ACC112 (cell line): ENCODE measurements at regions not wholly inside any gene's neighbourhood (a gene's known extent, or its start where the extent isn't known, plus 50 kb on each side); places are given as distances from the start of the nearest gene placed in this dataset.

Source experiments
- H2AFZ ChIP-seq: fragments of 200-600 bp; sonication (generic); one replicate; pipeline ENCODE4 v1.6.0; 2017; ENCODE audit warnings: antibody characterized with exemption, low read length; ENCODE audit not compliant: unreplicated experiment
- H3K27ac ChIP-seq: fragments of 200-600 bp; sonication (generic); 2 replicates; pipeline ENCODE4 v1.5.1; 2014; ENCODE audit warnings: low read depth, mild to moderate bottlenecking, antibody characterized with exemption, low read length, moderate library complexity
- H3K27me3 ChIP-seq: fragments of 200-600 bp; sonication (generic); 2 replicates; pipeline ENCODE4 v1.6.1; 2014; ENCODE audit warnings: mild to moderate bottlenecking, antibody characterized with exemption, low read length, moderate library complexity, mixed read lengths; ENCODE audit not compliant: insufficient read depth
- H3K36me3 ChIP-seq: fragments of 200-600 bp; sonication (generic); 2 replicates; pipeline ENCODE4 v1.6.1; 2016; ENCODE audit warnings: mild to moderate bottlenecking, antibody characterized with exemption, low read length, moderate library complexity, mixed read lengths; ENCODE audit not compliant: insufficient read depth
- H3K4me1 ChIP-seq: fragments of 200-600 bp; sonication (generic); one replicate; pipeline ENCODE4 v1.6.1; 2016; ENCODE audit warnings: low read length, mixed read lengths; ENCODE audit not compliant: insufficient read depth, unreplicated experiment, control insufficient read depth
- H3K4me3 ChIP-seq: fragments of 200-600 bp; sonication (generic); 2 replicates; pipeline ENCODE4 v1.5.1; 2014; ENCODE audit warnings: mild to moderate bottlenecking, low read depth, low read length
- H3K79me2 ChIP-seq: fragments of 200-600 bp; sonication (generic); one replicate; pipeline ENCODE4 v1.6.0; 2016; ENCODE audit warnings: low read length; ENCODE audit not compliant: control insufficient read depth, unreplicated experiment, insufficient read depth

DNA sequence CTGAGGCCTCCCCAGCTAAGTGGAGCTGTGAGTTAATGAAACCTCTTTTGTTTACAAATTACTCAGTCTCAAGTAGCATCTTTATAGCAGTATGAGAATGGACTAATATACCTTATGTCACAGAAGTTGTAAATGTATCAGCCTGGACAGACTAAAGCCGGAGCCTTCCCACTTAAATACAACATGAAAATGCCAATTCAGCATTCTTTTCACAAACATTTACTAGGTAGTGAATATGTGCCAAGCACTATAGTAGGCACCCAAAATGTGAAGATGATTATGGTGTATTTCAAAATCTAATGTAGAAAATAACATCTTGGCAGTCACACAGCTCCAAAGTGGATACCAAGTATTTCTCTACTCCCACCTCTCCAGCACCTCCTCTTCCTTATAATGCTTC lies 693.0 kb downstream of the KCNJ2 start:
- Histone ChIP-seq H3K4me3 (no peak overlapping the region), H3K27ac (no peak overlapping the region), H2AFZ (no peak overlapping the region), H3K36me3 (no peaks in the 10 kb centered on the region), H3K27me3 (no peaks in the 10 kb centered on the region), H3K79me2 (no peaks in the 10 kb centered on the region), H3K4me1 (peaks cover 7% of the 10 kb centered on the region)

DNA sequence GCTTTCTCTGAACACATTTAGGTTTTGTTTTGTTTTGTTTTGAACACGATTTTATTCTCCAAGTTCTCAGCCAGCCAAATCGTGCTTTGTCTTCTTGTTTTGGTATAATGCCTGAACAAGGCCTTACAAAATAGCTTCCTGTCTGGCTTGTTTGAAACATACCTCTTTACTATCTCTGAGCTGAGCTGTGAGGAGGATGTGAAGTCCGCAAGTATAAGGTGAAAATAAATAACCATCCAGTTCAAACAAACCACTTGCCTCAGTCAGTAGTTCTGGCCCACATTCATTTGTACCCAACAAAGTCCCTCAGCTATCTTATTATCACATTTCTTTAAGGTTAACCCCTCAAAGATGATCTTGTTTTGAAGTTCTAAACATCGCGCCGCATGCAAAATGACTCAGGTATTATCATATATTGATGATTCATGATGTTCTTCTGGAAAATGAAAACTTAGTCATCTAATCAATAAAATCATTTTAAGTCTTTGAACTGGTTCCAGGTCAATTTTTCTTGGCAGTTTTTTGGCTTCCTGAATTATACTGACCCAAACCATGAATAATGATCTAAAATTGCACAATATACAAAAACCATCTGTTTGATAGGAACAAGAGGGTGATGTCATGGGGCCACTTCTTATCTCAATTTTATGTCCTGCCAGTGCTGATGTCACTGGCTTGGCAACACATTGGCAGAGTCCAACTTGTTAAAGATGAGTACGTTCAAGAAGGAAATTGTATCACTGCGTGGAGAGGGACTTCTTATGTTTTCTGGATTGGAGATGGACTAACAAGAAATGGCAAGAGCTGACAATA lies 694.3 kb downstream of the KCNJ2 start:
- peaks cover 7% of the 10 kb centered on the region for H3K4me1 ChIP-seq
- peak overlapping the region; percentile 57 for H2AFZ ChIP-seq
- H3K27ac ChIP-seq = peak overlapping the region; percentile 66
- H3K4me3 ChIP-seq = no peak overlapping the region
- no peaks in the 10 kb centered on the region for H3K27me3 ChIP-seq
- no peaks in the 10 kb centered on the region for H3K36me3 ChIP-seq
- no peaks in the 10 kb centered on the region for H3K79me2 ChIP-seq

DNA sequence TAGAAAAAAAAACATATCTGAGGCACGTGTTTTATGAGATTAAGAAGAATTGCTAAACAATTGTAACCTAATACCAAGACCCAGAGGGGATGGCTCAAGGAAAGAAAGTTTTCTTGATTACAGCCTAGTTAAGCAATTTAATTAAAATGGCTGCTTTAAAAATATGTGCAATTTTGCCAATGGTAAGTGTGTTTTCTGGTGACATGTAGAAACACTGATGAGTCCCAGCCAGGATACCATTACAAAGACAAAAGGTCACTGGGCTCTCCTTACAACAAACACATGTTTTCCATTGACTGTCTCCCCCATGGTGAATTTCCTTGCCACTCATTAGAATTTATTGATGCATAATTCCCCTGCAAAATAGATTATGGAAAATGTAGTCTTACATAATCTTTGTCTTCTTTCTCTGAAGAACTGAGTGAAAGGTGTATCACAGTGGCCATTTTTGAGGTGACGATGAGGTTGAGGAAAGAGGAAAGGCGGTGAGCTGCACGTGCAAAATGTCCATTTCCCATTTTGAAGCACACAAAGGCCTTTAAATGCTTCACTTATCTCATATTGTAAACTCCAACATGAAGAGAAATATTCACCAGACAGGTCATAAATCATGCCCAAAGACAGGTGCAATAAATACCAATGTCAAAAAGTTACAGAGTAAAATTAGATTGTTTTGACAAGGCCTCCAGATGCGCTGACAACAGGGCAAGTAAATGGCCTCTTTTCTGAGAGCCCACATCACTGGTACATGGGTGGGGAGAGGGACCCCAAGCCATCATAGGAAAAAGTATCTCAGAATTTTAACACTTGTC lies 696.9 kb downstream of the KCNJ2 start:
- H3K27ac ChIP-seq = no peak overlapping the region
- H3K4me3 ChIP-seq = no peak overlapping the region
- no peaks in the 10 kb centered on the region for H3K36me3 ChIP-seq
- H2AFZ ChIP-seq = no peak overlapping the region
- H3K4me1 ChIP-seq = peaks cover 7% of the 10 kb centered on the region
- H3K79me2 ChIP-seq = no peaks in the 10 kb centered on the region
- H3K27me3 ChIP-seq = no peaks in the 10 kb centered on the region

DNA sequence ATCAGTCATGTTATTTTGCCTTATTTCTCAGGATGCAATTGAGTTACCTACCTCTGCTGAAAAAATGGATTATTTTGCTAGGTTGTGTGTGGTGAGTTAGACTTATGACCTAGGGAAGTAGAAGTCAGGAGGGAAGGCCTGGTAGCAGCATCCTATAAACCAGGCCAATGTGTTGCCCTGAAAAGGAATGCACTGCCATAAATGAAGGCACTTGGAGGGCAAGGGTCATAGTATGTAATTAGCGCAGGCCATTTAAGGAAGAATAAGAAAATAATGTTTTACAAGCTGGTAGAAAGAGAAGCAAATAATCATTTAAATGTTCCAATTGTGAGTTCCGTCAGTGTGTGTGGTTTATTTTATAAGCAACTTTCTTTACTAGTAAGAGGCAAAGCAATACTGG lies 698.8 kb downstream of the KCNJ2 start:
- Histone ChIP-seq H3K27ac (no peak overlapping the region), H3K27me3 (no peaks in the 10 kb centered on the region)

DNA sequence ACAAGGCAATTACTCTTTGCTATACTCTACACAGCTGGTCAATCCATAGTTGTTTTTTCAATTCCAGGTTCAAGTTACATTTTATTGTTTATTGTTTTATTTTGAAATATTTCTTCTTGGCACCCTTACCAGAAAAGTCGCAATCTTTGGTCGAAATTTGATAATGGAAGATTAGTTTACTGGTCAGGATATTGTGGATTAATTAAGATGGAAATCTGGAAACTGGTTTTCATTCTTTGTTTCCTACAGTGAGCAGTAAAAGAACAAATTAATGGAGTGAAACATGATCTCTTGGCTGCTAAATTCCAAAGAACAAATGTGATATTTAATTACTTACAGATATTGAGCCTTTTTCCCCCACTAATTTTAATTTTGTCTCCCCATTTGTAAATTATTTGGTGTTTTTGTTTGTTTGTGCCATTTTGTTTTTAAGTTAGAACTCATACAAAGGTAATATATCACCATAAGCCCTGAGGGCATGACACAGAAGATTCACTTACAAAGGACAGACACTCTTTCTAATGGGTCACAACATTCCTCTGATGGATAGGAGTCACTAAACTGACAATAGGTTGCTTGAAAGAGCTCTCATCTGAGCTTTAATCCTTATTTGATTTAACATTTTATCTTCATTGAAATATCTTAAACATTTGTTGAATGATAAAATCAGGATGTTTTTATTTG lies 700.2 kb downstream of the KCNJ2 start:
- no peaks in the 10 kb centered on the region for H3K27me3 ChIP-seq
- H3K36me3 ChIP-seq = no peaks in the 10 kb centered on the region
- H3K4me3 ChIP-seq = no peak overlapping the region
- no peaks in the 10 kb centered on the region for H3K79me2 ChIP-seq
- H3K4me1 ChIP-seq = peaks cover 3% of the 10 kb centered on the region
- H2AFZ ChIP-seq = no peak overlapping the region
- no peak overlapping the region for H3K27ac ChIP-seq

More for the DNA sequence above, 698.8 kb downstream of the KCNJ2 start:
- Histone ChIP-seq H2AFZ (no peak overlapping the region), H3K4me3 (no peak overlapping the region), H3K4me1 (peaks cover 10% of the 10 kb centered on the region), H3K79me2 (no peaks in the 10 kb centered on the region), H3K36me3 (no peaks in the 10 kb centered on the region)

DNA sequence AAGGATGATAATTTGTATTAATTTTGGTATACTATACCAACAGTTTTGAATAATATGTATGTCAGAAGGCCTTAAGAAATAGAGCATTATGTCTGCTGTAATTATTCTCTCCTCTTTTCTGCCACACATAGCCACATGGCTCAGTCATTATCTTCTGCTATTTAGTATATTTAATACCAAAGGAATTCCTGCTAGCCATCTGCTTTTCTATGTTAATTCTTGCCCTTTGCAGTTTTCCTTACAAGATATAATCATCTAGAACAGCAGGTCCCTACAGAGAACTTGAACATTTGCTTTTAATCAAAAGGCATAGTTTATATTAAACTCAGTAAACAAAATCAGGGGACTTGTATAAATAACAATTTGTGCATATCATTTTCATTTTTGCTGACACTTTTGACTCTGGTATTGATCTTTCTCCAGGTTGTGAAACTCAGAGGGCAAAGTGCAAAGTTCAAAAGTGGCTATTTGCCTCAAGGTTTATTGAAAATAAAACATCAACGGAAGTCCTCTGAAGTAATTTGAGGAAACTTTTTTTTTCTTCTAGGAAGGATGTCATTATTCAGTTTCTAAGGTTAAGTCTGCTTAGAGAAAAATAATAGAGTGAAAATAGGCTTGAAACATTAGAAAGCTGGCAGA lies 702.0 kb downstream of the KCNJ2 start:
- H3K27ac ChIP-seq = no peak overlapping the region
- peak overlapping the region; percentile 14 for H2AFZ ChIP-seq

DNA sequence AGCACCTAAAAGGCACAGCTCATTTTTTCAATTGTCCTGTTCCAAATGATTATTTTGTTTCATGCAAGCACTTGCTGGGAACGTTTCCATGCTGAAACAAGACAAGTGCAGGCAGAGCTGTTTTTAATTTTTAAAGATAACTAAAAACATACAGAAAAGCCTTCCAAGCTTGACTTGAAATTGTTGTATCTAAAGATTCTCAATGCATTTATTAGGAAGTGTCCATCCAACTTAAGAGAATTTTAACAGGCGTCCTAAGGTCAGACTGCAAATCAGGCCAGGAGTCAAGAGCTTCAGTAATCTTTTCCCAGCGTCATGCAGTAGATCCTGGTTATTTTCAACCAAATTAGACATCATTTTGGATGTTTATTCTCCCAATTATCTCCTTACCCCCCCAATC lies 702.8 kb downstream of the KCNJ2 start:
- no peak overlapping the region for H3K27ac ChIP-seq

More for the DNA sequence above, 702.0 kb downstream of the KCNJ2 start:
- Histone ChIP-seq H3K36me3 (no peaks in the 10 kb centered on the region), H3K27me3 (no peaks in the 10 kb centered on the region), H3K4me1 (peaks cover 3% of the 10 kb centered on the region), H3K79me2 (no peaks in the 10 kb centered on the region), H3K4me3 (no peak overlapping the region)

DNA sequence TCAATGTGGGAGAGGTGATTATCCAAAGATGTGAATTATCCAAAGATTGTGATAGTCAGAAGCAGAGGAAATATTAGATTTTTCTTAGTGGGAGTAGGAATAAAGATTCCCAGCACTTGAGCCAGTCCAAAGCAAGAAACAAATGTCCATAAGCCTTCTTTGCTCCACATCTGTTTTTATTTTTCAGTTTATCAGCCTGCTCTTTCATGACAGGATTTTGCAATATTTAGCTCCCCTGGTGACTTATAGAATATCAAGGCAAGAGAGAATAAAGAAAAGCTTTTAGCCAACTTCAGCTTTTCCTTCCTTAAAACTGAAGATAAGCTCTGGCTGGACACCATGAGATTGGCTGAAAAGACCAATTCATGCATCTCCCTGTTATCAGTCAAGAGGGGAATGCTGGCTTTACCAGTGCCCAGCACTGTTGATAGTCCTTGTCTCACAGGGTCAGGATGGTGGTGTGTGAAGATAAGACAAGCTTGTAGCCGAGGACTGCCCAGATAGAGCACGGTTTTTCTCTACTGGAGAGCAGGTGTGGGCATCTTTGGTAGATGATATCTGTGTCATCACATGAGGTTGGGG lies 706.5 kb downstream of the KCNJ2 start:
- no peak overlapping the region for H2AFZ ChIP-seq
- no peaks in the 10 kb centered on the region for H3K27me3 ChIP-seq
- no peak overlapping the region for H3K27ac ChIP-seq
- H3K4me1 ChIP-seq = peaks cover 3% of the 10 kb centered on the region
- no peaks in the 10 kb centered on the region for H3K79me2 ChIP-seq
- no peaks in the 10 kb centered on the region for H3K36me3 ChIP-seq
- no peak overlapping the region for H3K4me3 ChIP-seq

More for the DNA sequence above, 702.8 kb downstream of the KCNJ2 start:
- Histone ChIP-seq H3K4me1 (peaks cover 3% of the 10 kb centered on the region), H3K27me3 (no peaks in the 10 kb centered on the region), H2AFZ (no peak overlapping the region), H3K36me3 (no peaks in the 10 kb centered on the region), H3K79me2 (no peaks in the 10 kb centered on the region), H3K4me3 (no peak overlapping the region)

DNA sequence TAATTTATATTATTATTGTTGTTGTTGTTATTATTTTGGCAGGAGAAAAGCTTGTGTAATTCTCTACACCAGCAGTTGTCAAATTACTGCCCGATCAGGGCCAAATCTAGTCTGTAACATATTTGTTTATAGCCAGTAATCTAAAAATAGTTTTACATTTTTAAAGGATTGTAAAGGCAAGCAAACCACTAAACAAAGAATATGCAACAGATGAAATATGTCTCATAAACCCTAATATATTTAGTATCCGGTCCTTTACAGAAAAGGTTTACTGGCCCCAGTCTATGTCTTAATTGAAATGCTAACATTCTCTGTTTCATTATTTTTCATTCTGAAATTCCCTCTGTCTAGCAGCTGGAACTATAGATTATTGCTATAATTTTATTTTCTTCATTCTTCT lies 709.5 kb downstream of the KCNJ2 start:
- Histone ChIP-seq H3K36me3 (no peaks in the 10 kb centered on the region), H3K79me2 (no peaks in the 10 kb centered on the region), H2AFZ (no peak overlapping the region), H3K27ac (no peak overlapping the region), H3K4me3 (no peak overlapping the region), H3K4me1 (no peaks in the 10 kb centered on the region), H3K27me3 (no peaks in the 10 kb centered on the region)

DNA sequence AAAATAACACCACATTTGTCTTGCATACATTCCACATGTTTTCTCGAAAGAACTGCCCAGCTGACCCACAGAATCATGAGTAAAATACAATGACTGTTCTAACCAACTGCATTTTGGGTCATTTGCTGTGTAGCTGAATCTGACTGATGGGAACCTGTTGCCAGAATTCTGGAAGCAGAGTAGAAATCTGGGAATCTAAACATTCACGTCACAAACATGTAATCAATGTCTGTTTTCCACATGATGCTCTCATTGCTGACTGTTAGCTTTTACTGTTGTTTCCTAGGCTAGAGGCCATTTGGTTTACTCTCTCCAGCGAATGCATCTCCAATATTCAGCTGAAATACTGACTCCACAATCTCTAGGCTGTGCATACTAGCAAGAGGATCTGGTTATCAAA lies 710.1 kb downstream of the KCNJ2 start:
- no peak overlapping the region for H3K4me3 ChIP-seq
- no peaks in the 10 kb centered on the region for H3K4me1 ChIP-seq
- H3K36me3 ChIP-seq = no peaks in the 10 kb centered on the region
- no peaks in the 10 kb centered on the region for H3K27me3 ChIP-seq
- no peak overlapping the region for H3K27ac ChIP-seq
- H2AFZ ChIP-seq = no peak overlapping the region
- H3K79me2 ChIP-seq = no peaks in the 10 kb centered on the region
